Neutrophil (primary cell): ENCODE measurements at regions not wholly inside any gene's neighbourhood (a gene's known extent, or its start where the extent isn't known, plus 50 kb on each side); places are given as distances from the start of the nearest gene placed in this dataset.

Experiments
- H3K27ac ChIP-seq: fragments of 200-600 bp; sonication (generic); 2 replicates; pipeline ENCODE4 v1.5.1; 2016; ENCODE audit warnings: mild to moderate bottlenecking, moderate library complexity
- H3K27me3 ChIP-seq: fragments of 200-600 bp; sonication (generic); 2 replicates; pipeline ENCODE4 v1.6.0; 2016; ENCODE audit warnings: mild to moderate bottlenecking
- H3K36me3 ChIP-seq: fragments of 200-600 bp; sonication (generic); 2 replicates; pipeline ENCODE4 v1.5.1; 2017
- H3K4me1 ChIP-seq, 2 experiments: fragments of 200-600 bp in 1 of 2; sonication (generic) in 1 of 2; 1 replicate in 1 of 2; 2 replicates in 1 of 2; pipeline versions ENCODE4 v1.5.1 to v1.6.1; 2013 to 2016; ENCODE audit warnings: low read depth in 1 of 2, low read length in 1 of 2, mild to moderate bottlenecking in 1 of 2, moderate library complexity in 1 of 2; ENCODE audit not compliant: control insufficient read depth in 1 of 2, insufficient read depth in 1 of 2
- H3K4me3 ChIP-seq, 2 experiments: fragments of 200-600 bp in 1 of 2; sonication (generic) in 1 of 2; 1 replicate in 1 of 2; 2 replicates in 1 of 2; pipeline ENCODE4 v1.5.1; 2013 to 2016; ENCODE audit warnings: low read depth in 1 of 2, low read length in 1 of 2, mild to moderate bottlenecking in 1 of 2, moderate library complexity in 1 of 2
- H3K9me3 ChIP-seq: fragments of 200-600 bp; sonication (generic); 2 replicates; pipeline ENCODE4 v1.5.1; 2016
- CTCF ChIP-seq: fragments of 200-600 bp; sonication (generic); IDR thresholded peaks from 2 replicates; pipeline ENCODE4 v1.5.1; 2016; ENCODE audit warnings: antibody characterized with exemption

DNA sequence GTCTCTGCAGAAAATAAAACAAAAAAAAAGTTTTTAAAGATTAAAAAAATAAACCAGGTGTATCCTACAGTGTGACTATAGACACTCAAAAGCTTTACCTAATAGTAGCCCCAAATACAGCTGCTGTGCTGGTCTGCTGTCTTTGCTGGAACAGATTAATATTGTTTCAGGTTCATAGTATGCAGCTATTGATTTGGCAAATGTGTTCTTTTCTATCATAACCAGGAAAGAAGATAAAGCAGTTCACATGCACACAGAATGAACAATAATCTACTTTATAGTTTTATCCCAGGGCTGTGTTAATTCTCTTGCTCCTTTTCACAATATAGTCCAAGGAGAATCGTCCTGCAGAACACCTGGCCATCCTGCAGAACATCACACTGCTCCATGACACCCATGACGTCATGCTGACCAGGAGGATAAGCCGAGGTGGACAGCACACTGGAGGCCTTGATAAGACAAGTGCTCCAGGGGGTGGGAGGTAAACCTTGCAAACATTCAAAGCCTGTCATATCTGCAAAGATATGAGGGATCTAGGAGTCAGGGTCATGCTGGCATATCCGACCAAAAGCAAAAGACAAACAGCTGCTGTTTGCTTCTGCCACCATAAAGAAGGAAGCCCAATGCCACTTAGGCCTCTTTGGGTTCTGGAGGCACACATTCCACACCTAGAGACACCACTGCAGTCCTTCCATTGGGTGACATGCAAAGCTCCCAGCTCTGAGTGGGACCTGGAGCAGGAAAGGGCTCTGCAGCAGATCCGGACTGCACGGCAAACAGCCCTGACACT, 86.1 kb upstream of the SLC2A1 start:
- H3K4me3 ChIP-seq: no peak overlapping the region
- H3K27ac ChIP-seq: no peak overlapping the region
- H3K9me3 ChIP-seq: no peaks in the 10 kb centered on the region
- H3K27me3 ChIP-seq: peaks cover 4% of the 10 kb centered on the region
- no peaks in the 10 kb centered on the region for H3K4me1 ChIP-seq
- H3K36me3 ChIP-seq: no peaks in the 10 kb centered on the region
- no peak for TF ChIP-seq CTCF

- Histone ChIP-seq H3K4me1 (no peaks in the 10 kb centered on the region), H3K4me3 (no peak overlapping the region), H3K9me3 (no peaks in the 10 kb centered on the region), H3K36me3 (no peaks in the 10 kb centered on the region), H3K27me3 (peaks cover 4% of the 10 kb centered on the region), H3K27ac (no peak overlapping the region)
- TF ChIP-seq CTCF: no peak
Measured at GRCh38 chr1:43043695-43044094, 85.0 kb upstream of the SLC2A1 start.

DNA sequence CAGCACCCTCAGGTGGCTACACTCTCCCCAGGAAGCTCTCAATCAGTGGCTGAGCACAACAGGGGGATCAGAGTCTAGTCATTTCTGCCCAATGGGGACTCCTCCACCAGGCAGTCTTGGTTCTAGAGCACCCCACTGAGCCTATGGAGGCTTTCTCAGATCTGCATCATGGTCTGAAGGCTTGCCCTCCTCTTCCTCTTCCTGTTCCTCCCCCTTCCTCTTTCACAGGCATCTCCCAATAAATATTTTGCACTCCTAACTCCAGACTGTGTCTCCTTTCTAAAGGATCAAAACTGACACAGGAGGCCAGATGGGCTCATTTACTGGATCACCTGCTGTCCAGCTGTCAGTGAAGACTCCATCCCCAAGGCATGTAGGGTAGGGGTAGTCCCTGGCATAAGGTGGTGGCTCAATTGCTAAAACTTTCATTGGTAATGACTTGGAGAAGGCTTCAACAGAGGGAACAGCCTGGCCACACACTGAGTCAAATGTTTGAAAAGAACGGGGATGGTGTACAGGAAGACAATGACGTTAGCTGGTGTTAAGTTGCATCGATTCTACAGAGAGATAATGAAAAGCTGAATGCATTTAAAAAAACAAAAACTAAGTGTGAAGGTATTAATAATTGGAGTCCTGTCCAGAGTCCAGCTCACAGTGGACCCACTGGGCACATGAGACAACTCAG, 84.2 kb upstream of the SLC2A1 start:
- no peak overlapping the region for H3K27ac ChIP-seq
- no peaks in the 10 kb centered on the region for H3K36me3 ChIP-seq
- no peaks in the 10 kb centered on the region for H3K9me3 ChIP-seq
- H3K4me1 ChIP-seq: no peaks in the 10 kb centered on the region
- peaks cover 4% of the 10 kb centered on the region for H3K27me3 ChIP-seq
- no peak for TF ChIP-seq CTCF
- no peak overlapping the region for H3K4me3 ChIP-seq

DNA sequence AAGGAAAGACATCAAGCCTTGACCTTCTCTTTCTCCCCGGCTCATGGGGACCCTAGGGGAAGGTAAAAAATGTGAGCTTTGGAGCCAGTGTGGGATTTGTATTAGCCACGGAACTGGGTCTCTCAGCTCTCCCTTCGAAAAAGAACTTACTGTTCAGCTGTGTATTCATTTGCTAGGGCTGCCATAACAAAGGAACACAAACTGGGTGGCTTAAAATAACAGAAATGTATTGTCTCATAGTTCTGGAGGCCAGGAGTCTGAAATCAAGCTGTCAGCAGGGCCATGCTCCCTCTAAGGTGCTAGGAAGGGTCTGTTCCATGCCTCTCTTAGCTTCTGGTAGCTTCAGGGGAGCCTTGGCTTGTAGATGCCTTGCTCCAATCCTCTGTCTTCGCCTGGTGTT, 83.5 kb upstream of the SLC2A1 start:
- H3K4me1 ChIP-seq: no peaks in the 10 kb centered on the region
- H3K27ac ChIP-seq: no peak overlapping the region
- H3K4me3 ChIP-seq: no peak overlapping the region
- TF ChIP-seq CTCF: no peak
- H3K9me3 ChIP-seq: no peaks in the 10 kb centered on the region
- H3K27me3 ChIP-seq: peaks cover 4% of the 10 kb centered on the region
- H3K36me3 ChIP-seq: no peaks in the 10 kb centered on the region

- TF ChIP-seq CTCF: no peak
- H3K36me3 ChIP-seq: no peaks in the 10 kb centered on the region
- H3K27me3 ChIP-seq: no peaks in the 10 kb centered on the region
- no peak overlapping the region for H3K27ac ChIP-seq
- no peaks in the 10 kb centered on the region for H3K4me1 ChIP-seq
- H3K9me3 ChIP-seq: no peaks in the 10 kb centered on the region
- no peak overlapping the region for H3K4me3 ChIP-seq
Measured at GRCh38 chr1:43041591-43041990, 82.9 kb upstream of the SLC2A1 start.
